K562 (cell line): ENCODE measurements at regions not wholly inside any gene's neighbourhood (a gene's known extent, or its start where the extent isn't known, plus 50 kb on each side); places are given as distances from the start of the nearest gene placed in this dataset.

Source experiments
- ATAC-seq: fragments of 200-7000 bp; cut with Tn5 transposase; 3 replicates; pipeline ENCODE4 v1.9.1; 2020; ENCODE audit warnings: moderate library complexity
- BruUV-seq: library from RNA; stranded (reverse); fragments of 400-500 nt; replicated peaks from 2 replicates; lab custom pipeline; 2021; lab: Mats Ljungman, UMichigan
- CTCF ChIA-PET: fragments of 300-600 bp; formaldehyde crosslinking; extraction: SDS; loops from one replicate; lab custom pipeline; 2021; ENCODE audit warnings: low intra/inter-chr PET ratio; lab: Yijun Ruan, JAX
- POLR2A ChIA-PET: fragments of 300-600, 350-650 bp; sonication (Branson Sonifier 250); formaldehyde crosslinking; extraction: SDS; loops from one replicate; lab custom pipeline; 2021; ENCODE audit warnings: antibody characterized with exemption, inconsistent platforms; lab: Yijun Ruan, JAX
- DNase-seq, 4 experiments: peaks; one replicate each; pipeline versions ENCODE4 v3.0.0 to v3.0.0-alpha.2; 2011 to 2018; ENCODE audit warnings: low spot score in 3 of 4, mixed read lengths in 3 of 4; ENCODE audit errors: extremely low read depth in 1 of 4
- FAIRE-seq: peaks from 2 replicates; lab custom pipeline; 2011; peaks lifted over from hg19 to GRCh38; lab: Jason Lieb, UNC
- H2AFZ ChIP-seq: 2 replicates; pipeline ENCODE4 v1.6.0; 2011; ENCODE audit warnings: low read depth, low read length, control low read depth, inconsistent platforms
- H3K27ac ChIP-seq: fragments of 200-600 bp; 3 replicates; pipeline ENCODE4 v1.8.0; 2011; ENCODE audit warnings: low read depth, mild to moderate bottlenecking, control low read depth, inconsistent platforms, low read length, moderate library complexity, mixed read lengths; ENCODE audit errors: extremely low read depth
- H3K27me3 ChIP-seq, 2 experiments: fragments of 300-600 bp in 1 of 2; 2 replicates in 1 of 2; 3 replicates in 1 of 2; pipeline versions ENCODE4 v1.6.0 to v1.8.0; 2011; ENCODE audit warnings: inconsistent platforms in 2 of 2, low read length in 2 of 2, mild to moderate bottlenecking in 1 of 2, mixed read lengths in 1 of 2, moderate library complexity in 1 of 2; ENCODE audit not compliant: control insufficient read depth in 2 of 2, insufficient read depth in 2 of 2
- H3K36me3 ChIP-seq: fragments of 300-600 bp; 3 replicates; pipeline ENCODE4 v1.8.0; 2011; ENCODE audit warnings: mild to moderate bottlenecking, low read length, inconsistent platforms; ENCODE audit not compliant: control insufficient read depth, insufficient read depth
- H3K4me1 ChIP-seq, 2 experiments: fragments of 200-600 bp in 1 of 2; replicated peaks in 1 of 2; 2 replicates in 1 of 2; 3 replicates in 1 of 2; pipeline versions ENCODE4 v1.5.1 to v1.8.0; 2011; ENCODE audit warnings: inconsistent platforms in 2 of 2, low read length in 2 of 2, mild to moderate bottlenecking in 1 of 2, mixed read lengths in 1 of 2, moderate library complexity in 1 of 2; ENCODE audit not compliant: control insufficient read depth in 2 of 2, insufficient read depth in 2 of 2
- H3K4me2 ChIP-seq: 2 replicates; pipeline ENCODE4 v1.6.1; 2011; ENCODE audit warnings: low read length, control low read depth, inconsistent platforms, mixed read lengths; ENCODE audit not compliant: insufficient read depth
- H3K4me3 ChIP-seq: fragments of 200-600 bp; sonication (generic), shearing (Covaris generic); 2 replicates; pipeline ENCODE4 v1.5.1; 2016; ENCODE audit warnings: control low read depth, inconsistent platforms
- H3K79me2 ChIP-seq: fragments of 200-600 bp; 3 replicates; pipeline ENCODE4 v1.8.0; 2011; ENCODE audit warnings: low read length, inconsistent platforms; ENCODE audit not compliant: control insufficient read depth, insufficient read depth
- H3K9ac ChIP-seq, 2 experiments: 2 replicates each; pipeline versions ENCODE4 v1.6.0 to v1.6.1; 2011; ENCODE audit warnings: low read depth in 2 of 2, low read length in 2 of 2, control low read depth in 1 of 2, inconsistent platforms in 1 of 2, mild to moderate bottlenecking in 1 of 2, mixed read lengths in 1 of 2; ENCODE audit not compliant: insufficient read depth in 1 of 2
- H3K9me1 ChIP-seq: one replicate; pipeline ENCODE4 v1.6.0; 2011; ENCODE audit warnings: inconsistent platforms, mild to moderate bottlenecking, low read length, moderate library complexity; ENCODE audit not compliant: control insufficient read depth, insufficient read depth
- H3K9me3 ChIP-seq: replicated peaks from 2 replicates; pipeline ENCODE4 v1.5.1; 2011; ENCODE audit warnings: low read depth, low read length, inconsistent platforms; ENCODE audit not compliant: control insufficient read depth, insufficient read depth
- H4K20me1 ChIP-seq: replicated peaks from 2 replicates; pipeline ENCODE4 v1.6.1; 2011; ENCODE audit warnings: low read length, inconsistent platforms, mixed read lengths; ENCODE audit not compliant: control insufficient read depth, insufficient read depth
- E2F3 ChIP-seq: fragments of 250-450 bp; sonication (Bioruptor Pico); IDR thresholded peaks from 2 replicates; pipeline ENCODE4 v1.4.0; 2020; ENCODE audit warnings: mild to moderate bottlenecking
- HMGN3 ChIP-seq: IDR thresholded peaks from 2 replicates; pipeline ENCODE4 v1.6.1; 2011; ENCODE audit warnings: borderline replicate concordance, low read depth, mild to moderate bottlenecking, mixed read lengths, low read length; ENCODE audit not compliant: insufficient read length; ENCODE audit errors: extremely low read depth
- ILK ChIP-seq: fragments of 450-650 bp; IDR thresholded peaks from 2 replicates; pipeline ENCODE4 v1.6.1; 2016; ENCODE audit warnings: missing genetic modification characterization, low read depth, mild to moderate bottlenecking, missing compliant biosample characterization, moderate library complexity, borderline replicate concordance
- KDM4B ChIP-seq, 2 experiments: fragments of 450-650 bp in 1 of 2; sonication (generic) in 1 of 2; IDR thresholded peaks; 2 replicates each; pipeline ENCODE4 v1.6.1; 2016 to 2017; ENCODE audit warnings: borderline replicate concordance in 2 of 2, antibody characterized with exemption in 1 of 2, low read depth in 1 of 2, mild to moderate bottlenecking in 1 of 2
- SMAD1 ChIP-seq: fragments of 150-350 bp; IDR thresholded peaks from 2 replicates; pipeline ENCODE4 v1.6.1; 2014; ENCODE audit warnings: low read length, low read depth; ENCODE audit not compliant: partially characterized antibody
- ZNF436 ChIP-seq: fragments of 250-450, 450-650 bp; sonication (Bioruptor Pico); formaldehyde crosslinking; IDR thresholded peaks from 2 replicates; pipeline ENCODE4 v1.7.0; 2020; ENCODE audit warnings: mild to moderate bottlenecking
- ZNF586 ChIP-seq: fragments of 450-650 bp; formaldehyde crosslinking; conservative IDR thresholded peaks from 2 replicates; pipeline ENCODE4 v1.4.0; 2020; ENCODE audit warnings: mild to moderate bottlenecking, moderate library complexity
- WGBS: fragments of 100-300 bp; shearing (Covaris generic); methylation state at CpG from one replicate; pipeline ENCODE4 v1.1.6; 2016; ENCODE audit warnings: low coverage, mixed read lengths; ENCODE audit not compliant: insufficient coverage; ENCODE audit errors: missing lambda C conversion rate; 5-methylcytosine and 5-hydroxymethylcytosine counted together
- in situ Hi-C: fragments of 300-500 bp; cut with MboI; formaldehyde crosslinking; loops from 4 replicates; pipeline ENCODE4 v1.15.0; 2018; ENCODE audit warnings: inconsistent platforms, mixed read lengths
- intact Hi-C: fragments of 100-400 bp; cut with micrococcal nuclease; formaldehyde crosslinking; loops from 2 replicates; pipeline ENCODE4 v1.14.2; 2022
- TF ChIP-seq, protein P1 (sequence below): fragments of 450-650 bp; formaldehyde crosslinking; IDR thresholded peaks from 2 replicates; pipeline ENCODE4 v1.4.0; 2020; ENCODE audit warnings: mild to moderate bottlenecking, moderate library complexity

- CTCF ChIA-PET = no interaction called here
- no peaks in the 10 kb centered on the region for H4K20me1 ChIP-seq
- H3K9me3 ChIP-seq = no peaks in the 10 kb centered on the region
- intact Hi-C loops (no loop called here), in situ Hi-C loops (no loop called here)
- no TSS peak for BruUV-seq
- H3K27me3 ChIP-seq = no peaks in the 10 kb centered on the region
- DNase-seq = no peak
- no peak for TF ChIP-seq ILK
- TF ChIP-seq, protein P1, sequence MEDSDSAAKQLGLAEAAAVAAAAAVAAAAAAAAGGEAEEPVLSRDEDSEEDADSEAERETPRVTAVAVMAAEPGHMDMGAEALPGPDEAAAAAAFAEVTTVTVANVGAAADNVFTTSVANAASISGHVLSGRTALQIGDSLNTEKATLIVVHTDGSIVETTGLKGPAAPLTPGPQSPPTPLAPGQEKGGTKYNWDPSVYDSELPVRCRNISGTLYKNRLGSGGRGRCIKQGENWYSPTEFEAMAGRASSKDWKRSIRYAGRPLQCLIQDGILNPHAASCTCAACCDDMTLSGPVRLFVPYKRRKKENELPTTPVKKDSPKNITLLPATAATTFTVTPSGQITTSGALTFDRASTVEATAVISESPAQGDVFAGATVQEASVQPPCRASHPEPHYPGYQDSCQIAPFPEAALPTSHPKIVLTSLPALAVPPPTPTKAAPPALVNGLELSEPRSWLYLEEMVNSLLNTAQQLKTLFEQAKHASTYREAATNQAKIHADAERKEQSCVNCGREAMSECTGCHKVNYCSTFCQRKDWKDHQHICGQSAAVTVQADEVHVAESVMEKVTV (CRISPR knock-in tag) = no peak
- TF ChIP-seq KDM4B (IDR thresholded peaks at IDR 0.05; ENCODE audit: borderline replicate concordance in 2 of 2, low read depth in 1 of 2) = no peak
- no peak for TF ChIP-seq ZNF436 (CRISPR knock-in tag)
- no peak for TF ChIP-seq HMGN3
- no peak for TF ChIP-seq SMAD1
- TF ChIP-seq ZNF586 = no peak
- TF ChIP-seq E2F3 (CRISPR knock-in tag) = no peak
- no peaks in the 10 kb centered on the region for H3K4me1 ChIP-seq
- POLR2A ChIA-PET = no interaction called here
- no peak overlapping the region for H3K4me3 ChIP-seq
- H3K4me2 ChIP-seq = no peak overlapping the region
- ATAC-seq = no peak
- no peak overlapping the region for H2AFZ ChIP-seq
- H3K9ac ChIP-seq = no peak overlapping the region
- WGBS = 28% methylated on average over 3 of the region's 3 CpGs
- FAIRE-seq = no peak
- H3K9me1 ChIP-seq = no peaks in the 10 kb centered on the region
- H3K79me2 ChIP-seq = no peaks in the 10 kb centered on the region
- H3K36me3 ChIP-seq = no peaks in the 10 kb centered on the region
- H3K27ac ChIP-seq = no peak overlapping the region
These were observed 155.7 kb downstream of the NXNL2 start for GRCh38 chr9:88690628-88691027.
